DND-41 (cell line): ENCODE measurements at regions not wholly inside any gene's neighbourhood (a gene's known extent, or its start where the extent isn't known, plus 50 kb on each side); places are given as distances from the start of the nearest gene placed in this dataset.

Experiments
- ATAC-seq: fragments of 200-7000 bp; cut with Tn5 transposase; 3 replicates; pipeline ENCODE4 v1.9.1; 2021; ENCODE audit warnings: low read depth; ENCODE audit not compliant: insufficient read depth
- DNase-seq: peaks from one replicate; pipeline ENCODE4 v3.0.0-alpha.2; 2020
- H2AFZ ChIP-seq: 2 replicates; pipeline ENCODE4 v1.6.0; 2012; ENCODE audit warnings: low read depth, low read length
- H3K27ac ChIP-seq: 2 replicates; pipeline ENCODE4 v1.5.1; 2012; ENCODE audit warnings: low read length, inconsistent platforms
- H3K27me3 ChIP-seq: fragments of 200-600 bp; sonication (generic); 2 replicates; pipeline ENCODE4 v1.6.0; 2012; ENCODE audit warnings: low read length, mild to moderate bottlenecking, inconsistent platforms; ENCODE audit not compliant: insufficient read depth, poor library complexity
- H3K36me3 ChIP-seq: 2 replicates; pipeline ENCODE4 v1.5.1; 2012; ENCODE audit warnings: low read length, inconsistent platforms; ENCODE audit not compliant: insufficient read depth
- H3K4me1 ChIP-seq: 2 replicates; pipeline ENCODE4 v1.5.1; 2012; ENCODE audit warnings: mild to moderate bottlenecking, low read length; ENCODE audit not compliant: insufficient read depth
- H3K4me2 ChIP-seq: 2 replicates; pipeline ENCODE4 v1.6.0; 2012; ENCODE audit warnings: mild to moderate bottlenecking, moderate library complexity, low read length, inconsistent platforms; ENCODE audit not compliant: insufficient read depth
- H3K4me3 ChIP-seq, 2 experiments: fragments of 200-600 bp in 1 of 2; shearing (Covaris generic) in 1 of 2; 2 replicates each; pipeline ENCODE4 v1.5.1; 2012 to 2016; ENCODE audit warnings: inconsistent platforms in 2 of 2, low read length in 2 of 2, mild to moderate bottlenecking in 2 of 2, low read depth in 1 of 2, moderate library complexity in 1 of 2
- H3K79me2 ChIP-seq: 2 replicates; pipeline ENCODE4 v1.6.0; 2012; ENCODE audit warnings: low read length, inconsistent platforms; ENCODE audit not compliant: insufficient read depth
- H3K9ac ChIP-seq: 2 replicates; pipeline ENCODE4 v1.6.0; 2012; ENCODE audit warnings: low read depth, mild to moderate bottlenecking, inconsistent platforms, low read length, moderate library complexity
- H3K9me3 ChIP-seq: 2 replicates; pipeline ENCODE4 v1.5.1; 2012; ENCODE audit warnings: low read length, moderate library complexity, mild to moderate bottlenecking, inconsistent platforms; ENCODE audit not compliant: insufficient read depth, severe bottlenecking
- H4K20me1 ChIP-seq: 2 replicates; pipeline ENCODE4 v1.6.0; 2012; ENCODE audit warnings: low read length; ENCODE audit not compliant: insufficient read depth
- CTCF ChIP-seq: IDR thresholded peaks from 2 replicates; pipeline ENCODE4 v1.5.1; 2012; ENCODE audit warnings: borderline replicate concordance, low read length, moderate library complexity, mild to moderate bottlenecking; ENCODE audit not compliant: poor library complexity, severe bottlenecking; ENCODE audit errors: extremely low read depth
- EZH2 ChIP-seq: IDR thresholded peaks from 3 replicates; pipeline ENCODE4 v1.6.1; 2012; ENCODE audit warnings: borderline replicate concordance, low read depth, mild to moderate bottlenecking, moderate library complexity, low read length, inconsistent platforms; ENCODE audit not compliant: severe bottlenecking

- Histone ChIP-seq H4K20me1 (no peaks in the 10 kb centered on the region), H3K4me1 (no peaks in the 10 kb centered on the region), H3K4me2 (no peak overlapping the region), H3K9me3 (no peaks in the 10 kb centered on the region), H3K9ac (no peak overlapping the region), H3K36me3 (no peaks in the 10 kb centered on the region), H3K79me2 (no peaks in the 10 kb centered on the region), H3K27ac (no peak overlapping the region), H2AFZ (no peak overlapping the region), H3K27me3 (peaks cover 10% of the 10 kb centered on the region), H3K4me3 (no peak overlapping the region)
- ATAC-seq (no peak), DNase-seq (no peak)
- TF ChIP-seq EZH2: no peak
Measured at GRCh38 chr2:122156176-122156890, 400.9 kb downstream of the TSN start.

- ATAC-seq: no peak
- H3K27ac ChIP-seq: no peak overlapping the region
Measured at GRCh38 chr2:122157158-122157557, 401.7 kb downstream of the TSN start.

GRCh38 chr2:122163617-122164016, 408.2 kb downstream of the TSN start:
- ATAC-seq (no peak), DNase-seq (no peak)
- Histone ChIP-seq H3K4me2 (no peak overlapping the region), H3K36me3 (no peaks in the 10 kb centered on the region), H3K9me3 (no peaks in the 10 kb centered on the region), H3K27me3 (peaks cover 10% of the 10 kb centered on the region), H3K4me1 (no peaks in the 10 kb centered on the region), H3K9ac (no peak overlapping the region), H4K20me1 (no peaks in the 10 kb centered on the region), H3K4me3 (no peak overlapping the region), H2AFZ (no peak overlapping the region), H3K27ac (no peak overlapping the region), H3K79me2 (no peaks in the 10 kb centered on the region)
- TF ChIP-seq CTCF: no peak
- no peak for TF ChIP-seq EZH2

More at GRCh38 chr2:122157158-122157557, 401.7 kb downstream of the TSN start:
- Histone ChIP-seq H3K27me3 (peaks cover 10% of the 10 kb centered on the region), H3K4me3 (no peak overlapping the region), H3K4me2 (no peak overlapping the region), H3K9ac (no peak overlapping the region), H3K9me3 (no peaks in the 10 kb centered on the region), H3K4me1 (no peaks in the 10 kb centered on the region), H4K20me1 (no peaks in the 10 kb centered on the region), H3K79me2 (no peaks in the 10 kb centered on the region), H3K36me3 (no peaks in the 10 kb centered on the region), H2AFZ (no peak overlapping the region)
- no peak for TF ChIP-seq CTCF
- TF ChIP-seq EZH2: no peak
- no peak for DNase-seq

GRCh38 chr2:122164964-122165363, 409.5 kb downstream of the TSN start:
- TF ChIP-seq CTCF (no peak), EZH2 (no peak)
- ATAC-seq (no peak), DNase-seq (no peak)
- Histone ChIP-seq H3K4me2 (no peak overlapping the region), H3K4me3 (no peak overlapping the region), H3K4me1 (no peaks in the 10 kb centered on the region), H3K27me3 (peaks cover under 1% of the 10 kb centered on the region), H3K9ac (no peak overlapping the region), H4K20me1 (no peaks in the 10 kb centered on the region), H3K27ac (no peak overlapping the region), H2AFZ (no peak overlapping the region), H3K36me3 (no peaks in the 10 kb centered on the region), H3K79me2 (no peaks in the 10 kb centered on the region), H3K9me3 (no peaks in the 10 kb centered on the region)
